GM12864 (cell line): ENCODE measurements at regions not wholly inside any gene's neighbourhood (a gene's known extent, or its start where the extent isn't known, plus 50 kb on each side); places are given as distances from the start of the nearest gene placed in this dataset.

Experiments used
- DNase-seq: peaks from one replicate; pipeline ENCODE4 v3.0.0-alpha.2; 2011; ENCODE audit warnings: low read depth
- H3K4me3 ChIP-seq: 2 replicates; pipeline ENCODE4 v1.5.1; 2011; ENCODE audit warnings: mild to moderate bottlenecking, low read depth, low read length, control low read depth
- TF ChIP-seq, protein P1 (sequence below): IDR thresholded peaks from 2 replicates; pipeline ENCODE4 v1.5.1; 2011; ENCODE audit warnings: low read depth, mild to moderate bottlenecking, moderate library complexity, low read length, control low read depth, inconsistent platforms; ENCODE audit errors: missing control alignments

DNA sequence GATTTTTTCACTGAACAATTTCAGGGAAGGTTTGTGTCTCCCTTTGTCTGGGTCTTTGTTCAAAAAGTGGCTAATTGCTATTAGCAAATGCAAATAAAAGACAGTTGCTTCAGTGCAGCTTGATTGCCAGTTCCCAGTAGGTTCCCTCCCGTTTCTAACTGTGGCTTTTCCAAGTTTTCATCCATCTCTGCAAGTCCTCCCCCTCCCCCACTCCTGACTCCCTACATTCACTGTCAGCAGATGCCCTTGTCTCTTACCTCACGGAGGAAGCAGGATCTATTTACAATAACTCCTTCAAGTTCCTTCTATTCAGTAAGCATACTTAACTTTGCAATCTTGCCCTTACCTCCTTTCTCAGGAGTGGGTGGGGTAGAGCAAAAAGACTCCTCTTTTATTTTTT lies 55.4 kb upstream of the SCEL start:
- no peak for DNase-seq
- no peak overlapping the region for H3K4me3 ChIP-seq
- TF ChIP-seq, protein P1, sequence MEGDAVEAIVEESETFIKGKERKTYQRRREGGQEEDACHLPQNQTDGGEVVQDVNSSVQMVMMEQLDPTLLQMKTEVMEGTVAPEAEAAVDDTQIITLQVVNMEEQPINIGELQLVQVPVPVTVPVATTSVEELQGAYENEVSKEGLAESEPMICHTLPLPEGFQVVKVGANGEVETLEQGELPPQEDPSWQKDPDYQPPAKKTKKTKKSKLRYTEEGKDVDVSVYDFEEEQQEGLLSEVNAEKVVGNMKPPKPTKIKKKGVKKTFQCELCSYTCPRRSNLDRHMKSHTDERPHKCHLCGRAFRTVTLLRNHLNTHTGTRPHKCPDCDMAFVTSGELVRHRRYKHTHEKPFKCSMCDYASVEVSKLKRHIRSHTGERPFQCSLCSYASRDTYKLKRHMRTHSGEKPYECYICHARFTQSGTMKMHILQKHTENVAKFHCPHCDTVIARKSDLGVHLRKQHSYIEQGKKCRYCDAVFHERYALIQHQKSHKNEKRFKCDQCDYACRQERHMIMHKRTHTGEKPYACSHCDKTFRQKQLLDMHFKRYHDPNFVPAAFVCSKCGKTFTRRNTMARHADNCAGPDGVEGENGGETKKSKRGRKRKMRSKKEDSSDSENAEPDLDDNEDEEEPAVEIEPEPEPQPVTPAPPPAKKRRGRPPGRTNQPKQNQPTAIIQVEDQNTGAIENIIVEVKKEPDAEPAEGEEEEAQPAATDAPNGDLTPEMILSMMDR: no peak

DNA sequence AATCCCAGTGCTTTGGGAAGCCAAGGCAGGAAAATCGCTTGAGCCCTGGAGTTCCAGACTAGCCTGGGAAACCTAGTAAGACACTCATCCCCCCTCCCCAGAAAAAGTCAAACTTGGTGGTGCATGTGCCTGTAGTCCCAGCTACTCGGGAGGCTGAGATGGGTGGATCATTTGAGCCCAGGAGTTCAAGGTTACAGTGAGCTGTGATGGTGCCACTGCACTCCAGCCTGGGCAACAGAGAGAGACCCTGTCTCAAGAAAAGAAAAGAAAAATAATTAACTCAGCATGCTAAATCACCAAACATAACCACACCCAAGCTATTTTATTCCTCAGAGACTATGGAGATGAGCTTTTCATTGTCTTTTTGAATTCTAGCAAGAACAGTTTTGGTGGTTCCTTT lies 56.2 kb upstream of the SCEL start:
- TF ChIP-seq, protein P1: no peak
- no peak for DNase-seq
- no peak overlapping the region for H3K4me3 ChIP-seq

DNA sequence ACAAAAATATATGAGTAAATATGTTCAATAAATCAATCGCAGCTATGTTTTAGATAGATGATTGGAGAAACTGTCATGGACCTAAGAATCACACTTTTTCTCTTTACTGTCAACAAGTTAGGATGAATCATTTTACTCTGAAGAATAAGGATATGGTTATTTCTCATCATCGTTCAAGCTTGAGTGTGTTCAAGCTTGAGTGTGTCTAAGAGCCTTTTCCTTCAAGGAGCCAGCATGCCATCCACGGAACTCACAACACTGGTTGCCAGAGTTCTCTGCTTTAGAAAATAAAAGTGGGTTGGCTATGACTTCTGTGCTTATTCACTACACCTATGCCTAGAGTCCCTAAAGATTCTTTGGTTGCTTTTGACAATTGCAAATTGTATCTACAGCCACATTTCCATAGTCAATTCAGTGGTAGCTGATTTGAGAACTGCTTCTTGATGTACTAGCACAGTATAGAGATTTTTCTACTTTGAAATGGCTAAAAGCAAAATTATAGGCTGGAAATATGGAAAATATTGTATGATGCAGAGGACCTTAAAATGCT lies 58.1 kb upstream of the SCEL start:
- TF ChIP-seq, protein P1: no peak
- no peak for DNase-seq
- no peak overlapping the region for H3K4me3 ChIP-seq

DNA sequence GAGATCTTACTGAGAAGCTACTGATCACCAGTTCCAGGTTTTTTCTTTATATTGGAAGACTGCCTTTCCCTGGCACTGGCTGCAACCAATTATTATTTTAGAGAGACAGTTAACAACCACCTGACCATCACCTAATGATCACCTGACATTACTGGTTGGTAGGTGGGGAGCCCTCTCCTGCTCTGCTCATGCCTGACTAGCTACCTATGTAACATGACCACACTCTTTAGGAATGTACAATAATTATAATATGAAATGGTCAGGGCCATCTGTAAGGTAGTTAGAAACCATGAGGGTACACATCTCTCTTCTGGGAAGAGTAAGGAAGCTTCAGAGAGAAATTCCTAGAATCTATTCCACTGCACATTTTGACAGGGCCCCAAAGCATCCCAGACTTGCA lies 59.0 kb upstream of the SCEL start:
- no peak overlapping the region for H3K4me3 ChIP-seq
- no peak for DNase-seq
- TF ChIP-seq, protein P1: no peak

DNA sequence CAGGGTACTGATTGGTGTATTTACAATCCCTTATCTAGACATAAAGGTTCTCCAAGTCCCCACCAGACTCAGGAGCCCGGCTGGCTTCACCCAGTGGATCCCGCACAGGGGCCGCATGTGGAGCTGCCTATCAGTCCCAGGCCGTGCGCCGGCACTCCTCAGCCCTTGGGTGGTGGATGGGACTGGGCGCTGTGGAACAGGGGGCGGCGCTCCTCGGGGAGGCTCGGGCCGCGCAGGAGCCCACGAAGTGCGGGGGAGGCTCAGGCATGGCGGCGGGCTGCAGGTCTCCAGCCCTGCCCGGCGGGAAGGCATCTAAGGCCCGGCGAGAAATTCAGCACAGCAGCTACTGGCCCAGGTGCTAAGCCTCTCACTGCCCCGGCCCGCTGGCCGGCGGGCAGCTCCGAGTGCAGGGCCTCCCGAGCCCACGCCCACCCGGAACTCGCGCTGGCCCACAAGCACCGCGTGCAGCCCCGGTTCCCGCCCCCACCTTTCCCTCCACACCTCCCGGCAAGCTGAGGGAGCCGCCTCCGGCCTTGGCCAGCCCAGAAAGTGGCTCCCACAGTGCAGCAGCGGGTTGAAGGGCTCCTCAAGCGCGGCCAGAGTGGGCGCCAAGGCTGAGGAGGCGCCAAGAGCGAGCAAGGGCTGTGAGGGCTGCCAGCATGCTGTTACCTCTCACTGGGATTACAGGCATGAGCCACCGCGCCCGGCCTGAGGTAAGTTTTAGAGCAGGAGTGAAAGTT lies 60.0 kb upstream of the SCEL start:
- H3K4me3 ChIP-seq: no peak overlapping the region
- DNase-seq: no peak
- TF ChIP-seq, protein P1: no peak

DNA sequence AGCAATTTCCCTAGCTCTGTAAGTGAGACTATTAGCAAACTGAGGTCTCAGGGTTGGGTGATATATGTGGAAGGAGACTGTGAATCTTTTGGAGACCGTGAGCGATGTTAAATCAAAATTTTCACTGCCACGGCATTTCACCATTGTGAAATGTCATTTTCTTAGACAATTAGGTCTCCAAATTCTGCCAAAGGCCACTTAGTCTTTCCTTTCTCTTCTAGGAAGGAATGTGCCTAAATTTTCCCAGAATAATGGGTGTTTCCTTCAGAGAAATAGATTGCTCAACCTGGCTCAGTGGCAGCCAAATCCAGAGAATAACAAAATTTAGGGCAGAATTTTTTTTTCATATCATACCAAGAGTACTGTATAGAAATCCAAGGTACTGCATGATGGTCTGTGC lies 64.5 kb upstream of the SCEL start:
- no peak for DNase-seq
- H3K4me3 ChIP-seq: no peak overlapping the region
- TF ChIP-seq, protein P1: no peak

DNA sequence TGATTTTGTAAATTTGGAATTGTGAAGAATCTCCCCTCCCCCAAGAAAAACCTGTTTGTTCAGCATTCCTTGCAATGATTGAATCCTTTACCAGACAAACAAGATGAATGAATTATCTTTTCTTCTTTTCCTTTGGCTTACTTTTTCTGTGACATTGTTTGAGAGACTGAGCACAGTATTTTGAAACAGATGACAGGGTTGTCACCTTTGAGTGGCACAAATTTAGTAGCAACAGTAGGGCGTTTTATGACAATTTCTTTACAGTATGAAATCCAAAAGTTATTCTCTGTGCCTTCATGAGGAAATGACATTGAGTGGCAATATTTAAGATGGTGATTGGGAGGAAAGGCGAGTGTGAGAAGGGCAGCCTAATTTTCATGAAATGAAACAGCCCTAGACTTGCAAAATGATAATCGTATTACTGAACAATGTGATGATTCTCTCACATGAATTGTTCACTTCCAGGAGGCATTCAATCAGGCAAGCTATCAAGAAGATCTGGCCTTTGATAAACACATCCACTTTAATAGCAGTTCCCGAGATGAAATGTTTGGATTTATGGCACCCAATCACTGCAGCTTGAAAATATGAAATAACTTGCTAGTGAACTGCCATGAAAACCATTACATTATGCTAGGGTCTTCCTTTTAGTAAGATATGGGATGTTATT lies 68.6 kb upstream of the SCEL start:
- DNase-seq: no peak
- H3K4me3 ChIP-seq: no peak overlapping the region
- TF ChIP-seq, protein P1: no peak
